ENCODE measurements at regions not wholly inside any gene's neighbourhood (a gene's known extent, or its start where the extent isn't known, plus 50 kb on each side); places are given as distances from the start of the nearest gene placed in this dataset.

DNA sequence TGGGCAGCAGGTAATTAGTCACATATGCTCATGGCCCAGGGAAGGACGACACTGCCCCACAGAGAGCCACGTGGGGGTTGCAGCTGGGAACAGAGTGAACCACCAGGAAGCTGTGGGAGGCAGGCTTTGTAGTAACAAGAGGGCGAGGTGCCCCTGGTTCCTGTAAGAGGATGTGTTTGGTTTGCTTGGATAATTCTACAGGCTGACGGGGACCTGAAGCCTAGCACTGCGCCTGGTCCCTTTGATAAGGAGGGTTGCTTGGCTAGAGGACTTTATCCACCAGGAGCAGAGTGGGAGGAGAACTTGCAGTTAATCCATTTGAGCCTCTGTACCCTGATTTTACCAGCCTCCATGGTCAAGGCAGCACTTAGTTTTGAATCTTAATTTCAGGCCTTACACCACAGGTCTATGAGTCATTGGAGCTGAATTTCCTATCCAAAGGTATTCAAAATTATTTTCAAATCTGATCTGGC lies 67.4 kb upstream of the CLDN10 start:
- no peak overlapping the region for H3K4me3 ChIP-seq (ENCODE audit: low read length in 3 of 3)
- no peak overlapping the region for H3K27ac ChIP-seq (ENCODE audit: low read depth, low read length)

DNA sequence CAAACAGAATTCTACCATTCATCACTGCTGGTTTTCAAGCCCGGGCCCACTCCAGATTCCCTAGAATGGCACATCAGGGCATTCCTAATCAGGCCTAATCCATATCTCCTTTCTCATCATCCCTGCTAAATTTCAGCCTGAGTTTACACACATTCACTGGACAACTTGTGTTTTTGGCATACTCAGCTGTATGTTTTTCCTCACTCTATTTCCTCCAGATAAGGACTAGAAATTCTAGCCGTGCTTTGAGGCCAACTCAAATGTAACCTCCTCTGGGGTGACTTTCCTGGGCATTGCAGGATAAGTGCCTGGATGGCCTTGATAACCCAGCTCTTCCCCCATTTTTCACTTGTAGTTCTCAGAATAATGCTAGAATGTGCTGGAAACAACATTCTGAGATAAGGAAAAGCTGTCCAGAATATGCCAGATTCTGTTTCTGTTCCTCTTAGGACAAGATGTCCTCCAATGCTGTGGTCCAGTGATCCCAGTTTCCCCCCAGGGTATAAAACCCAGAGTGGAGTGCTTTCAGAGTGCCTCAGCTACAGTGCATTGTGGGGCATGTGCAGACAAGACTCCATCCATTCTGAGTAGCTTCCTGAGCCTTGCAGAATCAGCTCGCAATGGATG lies 66.9 kb upstream of the CLDN10 start:
- Histone ChIP-seq H3K9ac (ENCODE audit: low read depth in 1 of 3, low read length in 3 of 3) (no peak overlapping the region), H3K4me3 (ENCODE audit: low read length in 3 of 3) (no peak overlapping the region), H3K27ac (ENCODE audit: low read depth, low read length) (no peak overlapping the region), H3K4me1 (ENCODE audit: control insufficient read depth in 3 of 3, insufficient read depth in 3 of 3, low read length in 3 of 3) (no peaks in the 10 kb centered on the region), H3K27me3 (ENCODE audit: control insufficient read depth in 3 of 3, insufficient read depth in 3 of 3, low read length in 3 of 3) (no peaks in the 10 kb centered on the region), H3K9me3 (ENCODE audit: control insufficient read depth in 3 of 3, low read length in 3 of 3) (no peaks in the 10 kb centered on the region), H3K36me3 (ENCODE audit: control insufficient read depth in 3 of 3, insufficient read depth in 3 of 3, low read length in 3 of 3) (no peaks in the 10 kb centered on the region)

More for the DNA sequence above, 67.4 kb upstream of the CLDN10 start:
- Histone ChIP-seq H3K27me3 (ENCODE audit: control insufficient read depth in 3 of 3, insufficient read depth in 3 of 3, low read length in 3 of 3) (no peaks in the 10 kb centered on the region), H3K9ac (ENCODE audit: low read depth in 1 of 3, low read length in 3 of 3) (no peak overlapping the region), H3K4me1 (ENCODE audit: control insufficient read depth in 3 of 3, insufficient read depth in 3 of 3, low read length in 3 of 3) (no peaks in the 10 kb centered on the region), H3K36me3 (ENCODE audit: control insufficient read depth in 3 of 3, insufficient read depth in 3 of 3, low read length in 3 of 3) (no peaks in the 10 kb centered on the region), H3K9me3 (ENCODE audit: control insufficient read depth in 3 of 3, low read length in 3 of 3) (no peaks in the 10 kb centered on the region)

DNA sequence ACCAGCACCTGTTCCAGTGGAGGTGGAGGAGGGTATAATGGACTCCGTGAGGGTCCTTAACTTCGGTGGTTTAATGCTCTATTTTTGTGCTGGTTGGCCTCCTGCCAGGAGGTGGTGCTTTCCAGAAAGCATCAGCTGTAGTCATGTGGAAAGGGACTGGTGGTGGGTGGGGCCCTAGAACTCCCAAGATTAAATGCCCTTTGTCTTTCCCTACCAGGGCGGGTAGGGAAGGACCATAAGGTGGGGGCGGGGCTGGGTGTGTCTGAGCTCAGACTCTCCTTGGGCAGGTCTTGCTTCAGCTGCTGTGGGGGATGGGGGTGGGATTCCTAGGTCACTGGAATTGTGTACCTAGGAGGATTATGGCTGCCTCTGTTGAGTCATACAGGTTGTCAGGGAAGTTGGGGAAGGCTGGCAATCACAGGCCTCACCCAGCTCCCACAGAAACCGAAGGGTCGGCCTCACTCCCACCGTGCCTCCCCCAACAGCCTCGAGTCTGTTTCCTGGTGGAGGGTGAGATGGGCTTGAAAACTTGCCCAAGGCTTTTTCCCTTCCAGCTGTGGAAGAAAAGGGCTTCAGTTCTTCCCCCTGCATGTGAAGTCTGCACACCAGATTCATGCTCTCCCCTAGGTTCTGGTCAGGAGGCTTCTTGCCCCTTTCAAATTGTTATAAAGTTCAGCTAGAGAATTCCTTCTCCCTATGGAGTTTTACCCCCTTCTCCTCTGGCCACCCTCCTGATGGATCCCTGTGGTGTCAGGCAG lies 60.3 kb upstream of the CLDN10 start:
- Histone ChIP-seq H3K9ac (ENCODE audit: low read depth in 1 of 3, low read length in 3 of 3) (no peak overlapping the region), H3K4me3 (ENCODE audit: low read length in 3 of 3) (no peak overlapping the region), H3K4me1 (ENCODE audit: control insufficient read depth in 3 of 3, insufficient read depth in 3 of 3, low read length in 3 of 3) (no peaks in the 10 kb centered on the region), H3K36me3 (ENCODE audit: control insufficient read depth in 3 of 3, insufficient read depth in 3 of 3, low read length in 3 of 3) (no peaks in the 10 kb centered on the region), H3K27ac (ENCODE audit: low read depth, low read length) (no peak overlapping the region), H3K9me3 (ENCODE audit: control insufficient read depth in 3 of 3, low read length in 3 of 3) (peaks cover 0 to 3% (median 0%) of the 10 kb centered on the region in 3 donors), H3K27me3 (ENCODE audit: control insufficient read depth in 3 of 3, insufficient read depth in 3 of 3, low read length in 3 of 3) (no peaks in the 10 kb centered on the region)

GRCh38 chr13:95494082-95494681 lies 58.3 kb upstream of the CLDN10 start:
- H3K9me3 ChIP-seq (ENCODE audit: control insufficient read depth in 3 of 3, low read length in 3 of 3) = peaks cover 0 to 3% (median 0%) of the 10 kb centered on the region in 3 donors
- no peaks in the 10 kb centered on the region for H3K36me3 ChIP-seq (ENCODE audit: control insufficient read depth in 3 of 3, insufficient read depth in 3 of 3, low read length in 3 of 3)
- no peak overlapping the region for H3K4me3 ChIP-seq (ENCODE audit: low read length in 3 of 3)
- H3K9ac ChIP-seq (ENCODE audit: low read depth in 1 of 3, low read length in 3 of 3) = no peak overlapping the region
- no peaks in the 10 kb centered on the region for H3K27me3 ChIP-seq (ENCODE audit: control insufficient read depth in 3 of 3, insufficient read depth in 3 of 3, low read length in 3 of 3)
- no peaks in the 10 kb centered on the region for H3K4me1 ChIP-seq (ENCODE audit: control insufficient read depth in 3 of 3, insufficient read depth in 3 of 3, low read length in 3 of 3)
- no peak overlapping the region for H3K27ac ChIP-seq (ENCODE audit: low read depth, low read length)

- Histone ChIP-seq H3K27ac (ENCODE audit: low read depth, low read length) (no peak overlapping the region), H3K4me3 (ENCODE audit: low read length in 3 of 3) (no peak overlapping the region)
Measured at GRCh38 chr13:95496485-95496884, 56.0 kb upstream of the CLDN10 start.

GRCh38 chr13:95497381-95497807 lies 55.1 kb upstream of the CLDN10 start:
- Histone ChIP-seq H3K4me3 (ENCODE audit: low read length in 3 of 3) (no peak overlapping the region), H3K4me1 (ENCODE audit: control insufficient read depth in 3 of 3, insufficient read depth in 3 of 3, low read length in 3 of 3) (no peaks in the 10 kb centered on the region), H3K27ac (ENCODE audit: low read depth, low read length) (no peak overlapping the region), H3K27me3 (ENCODE audit: control insufficient read depth in 3 of 3, insufficient read depth in 3 of 3, low read length in 3 of 3) (no peaks in the 10 kb centered on the region), H3K9ac (ENCODE audit: low read depth in 1 of 3, low read length in 3 of 3) (peak overlapping the region in 1 of 3 donors; percentile 43), H3K9me3 (ENCODE audit: control insufficient read depth in 3 of 3, low read length in 3 of 3) (peaks cover 0 to 5% (median 0%) of the 10 kb centered on the region in 3 donors), H3K36me3 (ENCODE audit: control insufficient read depth in 3 of 3, insufficient read depth in 3 of 3, low read length in 3 of 3) (no peaks in the 10 kb centered on the region)

More at GRCh38 chr13:95496485-95496884, 56.0 kb upstream of the CLDN10 start:
- Histone ChIP-seq H3K9ac (ENCODE audit: low read depth in 1 of 3, low read length in 3 of 3) (no peak overlapping the region), H3K27me3 (ENCODE audit: control insufficient read depth in 3 of 3, insufficient read depth in 3 of 3, low read length in 3 of 3) (no peaks in the 10 kb centered on the region), H3K36me3 (ENCODE audit: control insufficient read depth in 3 of 3, insufficient read depth in 3 of 3, low read length in 3 of 3) (no peaks in the 10 kb centered on the region), H3K9me3 (ENCODE audit: control insufficient read depth in 3 of 3, low read length in 3 of 3) (peaks cover 0 to 5% (median 0%) of the 10 kb centered on the region in 3 donors), H3K4me1 (ENCODE audit: control insufficient read depth in 3 of 3, insufficient read depth in 3 of 3, low read length in 3 of 3) (no peaks in the 10 kb centered on the region)

GRCh38 chr13:95498886-95499285 lies 53.6 kb upstream of the CLDN10 start:
- Histone ChIP-seq H3K36me3 (ENCODE audit: control insufficient read depth in 3 of 3, insufficient read depth in 3 of 3, low read length in 3 of 3) (no peaks in the 10 kb centered on the region), H3K9ac (ENCODE audit: low read depth in 1 of 3, low read length in 3 of 3) (no peak overlapping the region), H3K27me3 (ENCODE audit: control insufficient read depth in 3 of 3, insufficient read depth in 3 of 3, low read length in 3 of 3) (no peaks in the 10 kb centered on the region), H3K4me1 (ENCODE audit: control insufficient read depth in 3 of 3, insufficient read depth in 3 of 3, low read length in 3 of 3) (no peaks in the 10 kb centered on the region), H3K27ac (ENCODE audit: low read depth, low read length) (no peak overlapping the region), H3K9me3 (ENCODE audit: control insufficient read depth in 3 of 3, low read length in 3 of 3) (peaks cover 0 to 5% (median 0%) of the 10 kb centered on the region in 3 donors), H3K4me3 (ENCODE audit: low read length in 3 of 3) (no peak overlapping the region)

- Histone ChIP-seq H3K4me1 (ENCODE audit: control insufficient read depth in 3 of 3, insufficient read depth in 3 of 3, low read length in 3 of 3) (no peaks in the 10 kb centered on the region), H3K9ac (ENCODE audit: low read depth in 1 of 3, low read length in 3 of 3) (no peak overlapping the region), H3K27me3 (ENCODE audit: control insufficient read depth in 3 of 3, insufficient read depth in 3 of 3, low read length in 3 of 3) (no peaks in the 10 kb centered on the region), H3K36me3 (ENCODE audit: control insufficient read depth in 3 of 3, insufficient read depth in 3 of 3, low read length in 3 of 3) (no peaks in the 10 kb centered on the region), H3K27ac (ENCODE audit: low read depth, low read length) (no peak overlapping the region), H3K4me3 (ENCODE audit: low read length in 3 of 3) (no peak overlapping the region), H3K9me3 (ENCODE audit: control insufficient read depth in 3 of 3, low read length in 3 of 3) (peaks cover 0 to 5% (median 0%) of the 10 kb centered on the region in 3 donors)
Measured at GRCh38 chr13:95499811-95500712, 52.5 kb upstream of the CLDN10 start.

GRCh38 chr13:95502216-95502615 lies 50.3 kb upstream of the CLDN10 start:
- H3K36me3 ChIP-seq (ENCODE audit: control insufficient read depth in 3 of 3, insufficient read depth in 3 of 3, low read length in 3 of 3) = no peaks in the 10 kb centered on the region

More at GRCh38 chr13:95502216-95502615, 50.3 kb upstream of the CLDN10 start:
- Histone ChIP-seq H3K27ac (ENCODE audit: low read depth, low read length) (no peak overlapping the region), H3K27me3 (ENCODE audit: control insufficient read depth in 3 of 3, insufficient read depth in 3 of 3, low read length in 3 of 3) (peaks cover 0 to 5% (median 0%) of the 10 kb centered on the region in 3 donors), H3K9ac (ENCODE audit: low read depth in 1 of 3, low read length in 3 of 3) (no peak overlapping the region), H3K4me1 (ENCODE audit: control insufficient read depth in 3 of 3, insufficient read depth in 3 of 3, low read length in 3 of 3) (no peaks in the 10 kb centered on the region), H3K4me3 (ENCODE audit: low read length in 3 of 3) (no peak overlapping the region), H3K9me3 (ENCODE audit: control insufficient read depth in 3 of 3, low read length in 3 of 3) (peaks cover 0 to 2% (median 2%) of the 10 kb centered on the region in 3 donors)
